ENCODE measurements at regions not wholly inside any gene's neighbourhood (a gene's known extent, or its start where the extent isn't known, plus 50 kb on each side); places are given as distances from the start of the nearest gene placed in this dataset.
"Not testable (repeated sequence)": the region's sequence is repeated elsewhere in the genome, so short reads cannot be mapped to it uniquely, and the experiment has no call there.

GRCh38 chr6:141926200-141926900, 206.4 kb upstream of the GJE1 start:
- H3K4me3 ChIP-seq (ENCODE audit: low read length); H3K27me3 ChIP-seq (ENCODE audit: control insufficient read depth, insufficient read depth, low read length); H3K36me3 ChIP-seq (ENCODE audit: insufficient read depth, low read length); H3K9me3 ChIP-seq (replicated peaks; ENCODE audit: low read length); H3K9ac ChIP-seq (ENCODE audit: low read depth, low read length); H3K4me1 ChIP-seq (ENCODE audit: control insufficient read depth, insufficient read depth, low read length); H3K4me2 ChIP-seq (ENCODE audit: low read length): not testable (repeated sequence)

- Histone ChIP-seq H3K27me3 (ENCODE audit: control insufficient read depth, insufficient read depth, low read length) (no peaks in the 10 kb centered on the region), H3K4me3 (ENCODE audit: low read length) (no peak overlapping the region), H3K36me3 (ENCODE audit: insufficient read depth, low read length) (no peaks in the 10 kb centered on the region), H3K9ac (ENCODE audit: low read depth, low read length) (no peak overlapping the region), H3K4me2 (ENCODE audit: low read length) (no peak overlapping the region), H3K4me1 (ENCODE audit: control insufficient read depth, insufficient read depth, low read length) (peaks cover 6% of the 10 kb centered on the region), H3K9me3 (replicated peaks; ENCODE audit: low read length) (no peaks in the 10 kb centered on the region)
Measured at GRCh38 chr6:141925001-141925400, 207.7 kb upstream of the GJE1 start.

GRCh38 chr6:141922898-141923297, 209.8 kb upstream of the GJE1 start:
- Histone ChIP-seq H3K4me1 (ENCODE audit: control insufficient read depth, insufficient read depth, low read length) (peaks cover 6% of the 10 kb centered on the region), H3K4me2 (ENCODE audit: low read length) (no peak overlapping the region), H3K9me3 (replicated peaks; ENCODE audit: low read length) (no peaks in the 10 kb centered on the region), H3K9ac (ENCODE audit: low read depth, low read length) (no peak overlapping the region), H3K36me3 (ENCODE audit: insufficient read depth, low read length) (no peaks in the 10 kb centered on the region), H3K27me3 (ENCODE audit: control insufficient read depth, insufficient read depth, low read length) (no peaks in the 10 kb centered on the region), H3K4me3 (ENCODE audit: low read length) (no peak overlapping the region)

- not testable (repeated sequence) for H3K9me3 ChIP-seq (replicated peaks; ENCODE audit: low read length); H3K4me2 ChIP-seq (ENCODE audit: low read length); H3K27me3 ChIP-seq (ENCODE audit: control insufficient read depth, insufficient read depth, low read length); H3K4me1 ChIP-seq (ENCODE audit: control insufficient read depth, insufficient read depth, low read length); H3K4me3 ChIP-seq (ENCODE audit: low read length); H3K9ac ChIP-seq (ENCODE audit: low read depth, low read length); H3K36me3 ChIP-seq (ENCODE audit: insufficient read depth, low read length)
Measured at GRCh38 chr6:141916682-141917505, 215.8 kb upstream of the GJE1 start.

- Histone ChIP-seq H3K4me3 (ENCODE audit: low read length) (no peak overlapping the region), H3K4me2 (ENCODE audit: low read length) (no peak overlapping the region), H3K36me3 (ENCODE audit: insufficient read depth, low read length) (no peaks in the 10 kb centered on the region), H3K4me1 (ENCODE audit: control insufficient read depth, insufficient read depth, low read length) (no peaks in the 10 kb centered on the region), H3K27me3 (ENCODE audit: control insufficient read depth, insufficient read depth, low read length) (no peaks in the 10 kb centered on the region), H3K9me3 (replicated peaks; ENCODE audit: low read length) (no peaks in the 10 kb centered on the region), H3K9ac (ENCODE audit: low read depth, low read length) (no peak overlapping the region)
Measured at GRCh38 chr6:141914646-141915045, 218.1 kb upstream of the GJE1 start.

GRCh38 chr6:141906569-141907080, 226.1 kb upstream of the GJE1 start:
- no peaks in the 10 kb centered on the region for H3K4me1 ChIP-seq (ENCODE audit: control insufficient read depth, insufficient read depth, low read length)
- no peak overlapping the region for H3K4me3 ChIP-seq (ENCODE audit: low read length)
- no peak overlapping the region for H3K4me2 ChIP-seq (ENCODE audit: low read length)
- H3K27me3 ChIP-seq (ENCODE audit: control insufficient read depth, insufficient read depth, low read length) = no peaks in the 10 kb centered on the region
- no peaks in the 10 kb centered on the region for H3K9me3 ChIP-seq (replicated peaks; ENCODE audit: low read length)
- H3K36me3 ChIP-seq (ENCODE audit: insufficient read depth, low read length) = no peaks in the 10 kb centered on the region
- H3K9ac ChIP-seq (ENCODE audit: low read depth, low read length) = no peak overlapping the region

GRCh38 chr6:141890661-141891060, 242.1 kb upstream of the GJE1 start:
- Histone ChIP-seq H3K27me3 (ENCODE audit: control insufficient read depth, insufficient read depth, low read length) (no peaks in the 10 kb centered on the region), H3K4me1 (ENCODE audit: control insufficient read depth, insufficient read depth, low read length) (no peaks in the 10 kb centered on the region), H3K4me3 (ENCODE audit: low read length) (no peak overlapping the region), H3K9me3 (replicated peaks; ENCODE audit: low read length) (no peaks in the 10 kb centered on the region), H3K9ac (ENCODE audit: low read depth, low read length) (no peak overlapping the region), H3K36me3 (ENCODE audit: insufficient read depth, low read length) (no peaks in the 10 kb centered on the region), H3K4me2 (ENCODE audit: low read length) (no peak overlapping the region)

GRCh38 chr6:141884850-141885249, 247.9 kb upstream of the GJE1 start:
- H3K27me3 ChIP-seq (ENCODE audit: control insufficient read depth, insufficient read depth, low read length) = no peaks in the 10 kb centered on the region

GRCh38 chr6:141878686-141879085, 254.0 kb upstream of the GJE1 start:
- H3K9ac ChIP-seq (ENCODE audit: low read depth, low read length) = no peak overlapping the region
- no peaks in the 10 kb centered on the region for H3K4me1 ChIP-seq (ENCODE audit: control insufficient read depth, insufficient read depth, low read length)
- no peaks in the 10 kb centered on the region for H3K27me3 ChIP-seq (ENCODE audit: control insufficient read depth, insufficient read depth, low read length)
- no peaks in the 10 kb centered on the region for H3K36me3 ChIP-seq (ENCODE audit: insufficient read depth, low read length)
- H3K4me3 ChIP-seq (ENCODE audit: low read length) = no peak overlapping the region
- H3K9me3 ChIP-seq (replicated peaks; ENCODE audit: low read length) = no peaks in the 10 kb centered on the region
- H3K4me2 ChIP-seq (ENCODE audit: low read length) = no peak overlapping the region

More at GRCh38 chr6:141884850-141885249, 247.9 kb upstream of the GJE1 start:
- no peak overlapping the region for H3K9ac ChIP-seq (ENCODE audit: low read depth, low read length)
- H3K4me1 ChIP-seq (ENCODE audit: control insufficient read depth, insufficient read depth, low read length) = no peaks in the 10 kb centered on the region
- no peak overlapping the region for H3K4me2 ChIP-seq (ENCODE audit: low read length)
- H3K9me3 ChIP-seq (replicated peaks; ENCODE audit: low read length) = no peaks in the 10 kb centered on the region
- H3K4me3 ChIP-seq (ENCODE audit: low read length) = no peak overlapping the region
- H3K36me3 ChIP-seq (ENCODE audit: insufficient read depth, low read length) = no peaks in the 10 kb centered on the region

- no peaks in the 10 kb centered on the region for H3K4me1 ChIP-seq (ENCODE audit: control insufficient read depth, insufficient read depth, low read length)
- no peaks in the 10 kb centered on the region for H3K36me3 ChIP-seq (ENCODE audit: insufficient read depth, low read length)
- no peak overlapping the region for H3K4me2 ChIP-seq (ENCODE audit: low read length)
- H3K9me3 ChIP-seq (replicated peaks; ENCODE audit: low read length) = no peaks in the 10 kb centered on the region
- H3K27me3 ChIP-seq (ENCODE audit: control insufficient read depth, insufficient read depth, low read length) = no peaks in the 10 kb centered on the region
- H3K9ac ChIP-seq (ENCODE audit: low read depth, low read length) = no peak overlapping the region
- no peak overlapping the region for H3K4me3 ChIP-seq (ENCODE audit: low read length)
Measured at GRCh38 chr6:141877275-141877983, 255.3 kb upstream of the GJE1 start.

GRCh38 chr6:141874930-141875602, 257.7 kb upstream of the GJE1 start:
- no peaks in the 10 kb centered on the region for H3K9me3 ChIP-seq (replicated peaks; ENCODE audit: low read length)
- no peaks in the 10 kb centered on the region for H3K36me3 ChIP-seq (ENCODE audit: insufficient read depth, low read length)
- H3K9ac ChIP-seq (ENCODE audit: low read depth, low read length) = no peak overlapping the region
- H3K4me3 ChIP-seq (ENCODE audit: low read length) = no peak overlapping the region
- no peaks in the 10 kb centered on the region for H3K27me3 ChIP-seq (ENCODE audit: control insufficient read depth, insufficient read depth, low read length)
- no peak overlapping the region for H3K4me2 ChIP-seq (ENCODE audit: low read length)
- no peaks in the 10 kb centered on the region for H3K4me1 ChIP-seq (ENCODE audit: control insufficient read depth, insufficient read depth, low read length)

All from skeletal muscle satellite cell (primary cell).